Left ventricle myocardium inferior (tissue), 1 donor: ENCODE measurements at regions not wholly inside any gene's neighbourhood (a gene's known extent, or its start where the extent isn't known, plus 50 kb on each side); places are given as distances from the start of the nearest gene placed in this dataset.
A peak's percentile ranks its signal among the peaks of the same experiment; 100 is the strongest.

Experiments
- DNase-seq: peaks from one replicate; pipeline ENCODE4 v3.0.0-alpha.2; 2020
- H3K27ac ChIP-seq: fragments of 200-600 bp; replicated peaks from 2 replicates; pipeline ENCODE4 v1.8.0; 2021
- H3K27me3 ChIP-seq: fragments of 200-600 bp; 2 replicates; pipeline ENCODE4 v1.8.0; 2021; ENCODE audit warnings: low read depth
- H3K36me3 ChIP-seq: fragments of 200-600 bp; 2 replicates; pipeline ENCODE4 v1.8.0; 2021
- H3K4me1 ChIP-seq: fragments of 200-600 bp; 2 replicates; pipeline ENCODE4 v1.8.0; 2021
- H3K4me3 ChIP-seq: fragments of 200-600 bp; 2 replicates; pipeline ENCODE4 v1.8.0; 2021; ENCODE audit warnings: mild to moderate bottlenecking, moderate library complexity
- H3K9me3 ChIP-seq: fragments of 200-600 bp; replicated peaks from 2 replicates; pipeline ENCODE4 v1.8.0; 2021
- intact Hi-C: fragments of 100-400 bp; cut with micrococcal nuclease; formaldehyde crosslinking; loops from one replicate; pipeline ENCODE4 v1.11.0; 2022
- TF ChIP-seq, protein P1 (sequence below): fragments of 200-600 bp; IDR thresholded peaks from 2 replicates; pipeline ENCODE4 v1.8.0; 2021; ENCODE audit warnings: antibody characterized with exemption, mild to moderate bottlenecking, borderline replicate concordance
- donor health status: DM: no; HTN: yes; CAD: no; lungs with severe emphysema.

DNA sequence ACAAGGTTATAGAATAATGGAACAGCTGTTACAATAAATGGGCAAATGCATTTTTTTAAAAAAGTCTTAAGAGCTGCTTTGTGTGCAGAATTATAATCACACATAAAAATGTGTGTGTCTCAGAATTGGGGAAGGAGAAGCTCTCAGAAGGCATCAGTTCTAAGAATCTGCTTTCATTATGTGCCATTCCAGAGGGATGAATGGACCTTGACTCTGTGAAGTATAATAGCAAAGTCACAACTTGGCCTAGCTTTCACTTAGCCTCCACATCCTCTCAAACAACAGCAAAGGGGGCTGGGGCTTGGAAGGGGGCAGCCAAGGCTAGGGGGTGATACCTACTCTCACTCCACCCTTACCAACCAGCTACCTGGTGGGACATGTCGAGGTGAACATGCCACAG lies 265.0 kb downstream of the CDC5L start:
- H3K4me3 ChIP-seq, result no peak overlapping the region
- intact Hi-C loops, result no loop called here
- no peak overlapping the region for H3K27ac ChIP-seq
- H3K4me1 ChIP-seq, result no peaks in the 10 kb centered on the region
- H3K27me3 ChIP-seq, result peaks cover 27% of the 10 kb centered on the region
- no peaks in the 10 kb centered on the region for H3K9me3 ChIP-seq
- no peaks in the 10 kb centered on the region for H3K36me3 ChIP-seq
- TF ChIP-seq, protein P1, sequence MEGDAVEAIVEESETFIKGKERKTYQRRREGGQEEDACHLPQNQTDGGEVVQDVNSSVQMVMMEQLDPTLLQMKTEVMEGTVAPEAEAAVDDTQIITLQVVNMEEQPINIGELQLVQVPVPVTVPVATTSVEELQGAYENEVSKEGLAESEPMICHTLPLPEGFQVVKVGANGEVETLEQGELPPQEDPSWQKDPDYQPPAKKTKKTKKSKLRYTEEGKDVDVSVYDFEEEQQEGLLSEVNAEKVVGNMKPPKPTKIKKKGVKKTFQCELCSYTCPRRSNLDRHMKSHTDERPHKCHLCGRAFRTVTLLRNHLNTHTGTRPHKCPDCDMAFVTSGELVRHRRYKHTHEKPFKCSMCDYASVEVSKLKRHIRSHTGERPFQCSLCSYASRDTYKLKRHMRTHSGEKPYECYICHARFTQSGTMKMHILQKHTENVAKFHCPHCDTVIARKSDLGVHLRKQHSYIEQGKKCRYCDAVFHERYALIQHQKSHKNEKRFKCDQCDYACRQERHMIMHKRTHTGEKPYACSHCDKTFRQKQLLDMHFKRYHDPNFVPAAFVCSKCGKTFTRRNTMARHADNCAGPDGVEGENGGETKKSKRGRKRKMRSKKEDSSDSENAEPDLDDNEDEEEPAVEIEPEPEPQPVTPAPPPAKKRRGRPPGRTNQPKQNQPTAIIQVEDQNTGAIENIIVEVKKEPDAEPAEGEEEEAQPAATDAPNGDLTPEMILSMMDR, result no peak
- DNase-seq, result no peak

DNA sequence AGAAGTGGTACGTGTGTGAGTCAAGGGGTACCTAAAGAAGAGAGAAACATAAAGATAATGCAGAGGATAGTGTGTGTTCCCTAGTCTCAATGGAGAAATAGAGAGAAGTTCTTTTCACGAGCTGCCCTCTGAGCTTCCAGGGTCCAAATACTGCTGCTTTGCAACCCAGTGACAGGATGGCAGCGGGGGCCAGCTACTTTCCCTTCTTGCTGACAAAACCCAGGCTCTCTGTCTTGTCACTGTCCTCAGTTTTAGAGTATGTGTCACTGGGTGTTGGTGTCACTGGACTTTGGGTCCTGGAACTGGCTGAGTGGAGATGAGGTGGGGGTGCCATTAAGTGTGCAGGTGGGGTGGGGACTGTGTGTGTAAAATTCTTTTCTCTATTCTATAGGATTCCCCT lies 265.6 kb downstream of the CDC5L start:
- Histone ChIP-seq H3K27ac (no peak overlapping the region), H3K9me3 (no peaks in the 10 kb centered on the region), H3K4me3 (no peak overlapping the region), H3K36me3 (no peaks in the 10 kb centered on the region), H3K27me3 (peaks cover 22% of the 10 kb centered on the region), H3K4me1 (no peaks in the 10 kb centered on the region)
- TF ChIP-seq, protein P1, result no peak
- intact Hi-C loops, result no loop called here
- DNase-seq, result no peak

DNA sequence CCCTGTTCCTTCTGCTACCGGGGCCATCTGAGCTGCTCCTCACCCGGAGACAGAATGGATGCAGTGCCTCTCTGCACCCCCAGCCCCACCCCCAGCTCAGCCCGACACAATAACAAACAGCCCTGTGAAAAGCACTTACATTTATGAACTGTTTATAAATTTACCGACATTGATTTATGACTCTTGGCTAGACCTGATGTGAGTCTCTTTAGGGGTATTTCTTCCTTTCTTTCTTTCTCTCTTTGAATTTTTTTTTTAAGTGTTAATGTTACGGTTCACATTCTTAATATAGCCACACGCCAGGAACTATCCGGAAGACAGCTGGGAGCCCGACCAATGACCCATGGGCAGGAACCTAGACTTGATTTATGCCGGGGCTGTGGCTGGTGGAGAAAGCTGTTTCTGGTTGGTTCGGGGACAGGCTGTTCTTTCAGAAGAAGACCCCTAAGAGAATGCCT lies 266.3 kb downstream of the CDC5L start:
- H3K27ac ChIP-seq, result no peak overlapping the region
- H3K4me3 ChIP-seq, result no peak overlapping the region
- intact Hi-C loops, result no loop called here

DNA sequence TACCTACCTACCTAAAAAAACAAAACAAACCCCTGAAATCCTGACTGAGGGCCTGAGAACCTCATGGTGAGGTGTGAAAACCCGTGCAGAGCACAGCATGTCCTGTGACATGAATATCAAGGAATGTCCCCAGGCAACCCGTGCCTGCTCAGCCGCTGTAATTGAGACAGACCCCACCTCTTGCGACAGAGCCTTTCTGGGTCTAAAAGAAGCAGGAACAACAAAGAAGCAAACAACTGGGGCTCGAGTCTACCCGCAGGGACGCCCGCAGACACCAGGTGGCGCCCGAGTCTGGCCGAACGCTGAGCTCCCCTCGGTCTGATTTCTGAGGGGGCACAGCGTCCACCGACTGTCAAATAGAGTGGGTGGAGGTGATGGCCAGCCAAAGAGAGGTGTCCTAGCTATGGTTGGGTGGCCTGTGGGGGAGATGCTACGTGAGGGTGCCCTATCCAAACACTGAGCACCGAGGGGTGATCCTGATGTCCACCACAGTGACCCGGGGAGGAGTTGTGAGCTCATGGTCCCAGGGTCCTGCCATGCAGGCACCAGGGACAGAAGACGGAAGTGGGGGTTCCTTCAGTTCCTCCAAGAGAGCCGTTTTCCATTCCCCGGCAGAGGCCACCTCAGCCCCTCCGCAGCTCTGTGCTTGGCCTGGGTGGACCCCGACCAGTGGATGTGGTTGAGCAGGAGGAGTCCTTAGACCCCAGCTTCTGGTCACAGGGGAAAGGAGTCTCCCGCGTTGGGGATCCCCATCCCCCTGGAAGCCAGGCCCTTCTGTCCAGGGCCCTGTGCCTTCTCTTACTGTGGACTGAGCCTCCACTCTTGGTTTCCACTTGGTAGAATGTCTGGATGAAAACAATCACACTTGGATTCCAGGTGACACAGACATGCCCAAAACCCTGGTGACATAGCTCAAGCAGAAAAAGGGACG lies 268.2 kb downstream of the CDC5L start:
- peak; percentile 66 for DNase-seq
- Histone ChIP-seq H3K4me3 (no peak overlapping the region), H3K9me3 (peaks cover 3% of the 10 kb centered on the region), H3K36me3 (no peaks in the 10 kb centered on the region), H3K27me3 (peaks cover 42% of the 10 kb centered on the region), H3K4me1 (no peaks in the 10 kb centered on the region), H3K27ac (no peak overlapping the region)
- intact Hi-C loops, result loop anchor here (5.0 kb wide), 1 partner anchor 1062 kb away; no protein-coding TSS in a partner anchor
- TF ChIP-seq, protein P1, result peak; percentile 92

More for the DNA sequence above, 266.3 kb downstream of the CDC5L start:
- no peak for DNase-seq
- peaks cover 3% of the 10 kb centered on the region for H3K9me3 ChIP-seq
- TF ChIP-seq, protein P1, result no peak
- peaks cover 28% of the 10 kb centered on the region for H3K27me3 ChIP-seq
- H3K36me3 ChIP-seq, result no peaks in the 10 kb centered on the region
- H3K4me1 ChIP-seq, result no peaks in the 10 kb centered on the region

DNA sequence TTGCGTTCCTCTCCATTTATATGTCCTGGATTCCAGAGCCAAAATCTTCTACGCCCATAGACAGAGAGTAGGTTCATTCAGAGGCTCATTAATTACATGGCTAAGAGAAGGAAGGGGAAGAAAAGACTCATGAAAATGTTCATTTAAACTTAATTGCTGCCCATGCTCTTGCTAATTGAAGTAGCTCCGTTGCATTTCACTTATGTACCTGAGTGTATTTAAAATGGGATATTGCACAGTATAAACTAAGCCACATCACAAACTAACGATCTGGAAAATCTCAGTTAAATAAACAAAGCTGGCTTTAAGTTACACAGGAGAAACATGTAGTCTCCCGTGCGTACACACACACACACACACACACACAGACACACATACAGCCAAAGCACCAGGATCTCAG lies 269.2 kb downstream of the CDC5L start:
- H3K27ac ChIP-seq, result no peak overlapping the region
- intact Hi-C loops, result loop anchor here (5.0 kb wide), 1 partner anchor 1061 kb away; no protein-coding TSS in a partner anchor
- peaks cover 3% of the 10 kb centered on the region for H3K9me3 ChIP-seq
- TF ChIP-seq, protein P1, result no peak
- peaks cover 51% of the 10 kb centered on the region for H3K27me3 ChIP-seq
- DNase-seq, result no peak
- no peak overlapping the region for H3K4me3 ChIP-seq
- no peaks in the 10 kb centered on the region for H3K36me3 ChIP-seq
- no peaks in the 10 kb centered on the region for H3K4me1 ChIP-seq
